HG03520 (cell line): ENCODE measurements at regions not wholly inside any gene's neighbourhood (a gene's known extent, or its start where the extent isn't known, plus 50 kb on each side); places are given as distances from the start of the nearest gene placed in this dataset.

Experiments used
- ATAC-seq: cut with Tn5 transposase; IDR thresholded peaks from one replicate; pipeline ENCODE4 v1.9.1; 2021; ENCODE audit warnings: mild to moderate bottlenecking, moderate library complexity; ENCODE audit not compliant: unreplicated experiment

- ATAC-seq = no peak
Measured at GRCh38 chr5:3734632-3735031, 139.0 kb downstream of the IRX1 start.

GRCh38 chr5:3736466-3736865 lies 140.8 kb downstream of the IRX1 start:
- ATAC-seq = no peak

GRCh38 chr5:3736926-3737325 lies 141.3 kb downstream of the IRX1 start:
- ATAC-seq = no peak

DNA sequence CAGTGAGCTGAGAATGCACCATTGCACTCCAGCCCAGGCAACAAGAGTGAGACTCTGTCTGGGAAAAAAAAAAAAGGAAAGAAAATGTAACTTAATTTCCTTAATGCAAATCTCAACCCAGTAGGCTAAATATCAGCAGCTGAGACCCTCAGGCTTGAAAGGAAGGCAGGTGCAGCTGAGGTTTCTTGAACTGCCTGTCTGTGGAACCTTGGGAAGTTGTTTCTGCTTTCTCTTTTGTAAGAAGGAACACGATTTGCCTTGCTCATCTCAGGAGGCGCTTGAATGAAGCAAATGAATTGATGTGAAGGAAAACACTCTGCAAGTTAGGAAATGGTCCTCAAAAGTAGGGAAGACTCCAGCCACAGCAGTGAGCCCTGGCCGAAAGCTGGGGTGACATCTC lies 143.3 kb downstream of the IRX1 start:
- ATAC-seq = no peak

GRCh38 chr5:3740546-3741373 lies 145.1 kb downstream of the IRX1 start:
- no peak for ATAC-seq

GRCh38 chr5:3741374-3741770 lies 145.7 kb downstream of the IRX1 start:
- no peak for ATAC-seq

DNA sequence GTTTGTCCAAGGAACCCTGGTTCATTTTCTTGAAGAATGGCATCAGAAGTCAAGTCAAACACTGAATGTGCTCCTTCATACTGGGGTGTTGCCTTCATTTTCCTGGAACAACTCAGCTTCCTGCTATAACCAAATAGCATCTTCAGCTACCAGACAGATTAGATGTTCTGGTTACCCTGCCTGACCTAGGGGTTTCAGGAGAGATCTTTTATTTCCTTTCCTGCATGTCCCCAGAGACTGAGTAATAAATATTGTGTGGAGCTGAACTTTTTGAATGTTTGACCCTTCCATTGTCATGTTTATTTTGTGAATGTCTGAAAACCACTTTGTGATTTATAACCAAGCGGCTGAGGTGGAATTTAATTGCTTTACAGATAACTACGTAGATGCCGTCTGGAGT lies 147.1 kb downstream of the IRX1 start:
- ATAC-seq = no peak

GRCh38 chr5:3751846-3752245 lies 156.2 kb downstream of the IRX1 start:
- ATAC-seq = no peak

- ATAC-seq = no peak
Measured at GRCh38 chr5:3778000-3778550, 182.4 kb downstream of the IRX1 start.

- no peak for ATAC-seq
Measured at GRCh38 chr5:3778945-3779344, 183.3 kb downstream of the IRX1 start.

DNA sequence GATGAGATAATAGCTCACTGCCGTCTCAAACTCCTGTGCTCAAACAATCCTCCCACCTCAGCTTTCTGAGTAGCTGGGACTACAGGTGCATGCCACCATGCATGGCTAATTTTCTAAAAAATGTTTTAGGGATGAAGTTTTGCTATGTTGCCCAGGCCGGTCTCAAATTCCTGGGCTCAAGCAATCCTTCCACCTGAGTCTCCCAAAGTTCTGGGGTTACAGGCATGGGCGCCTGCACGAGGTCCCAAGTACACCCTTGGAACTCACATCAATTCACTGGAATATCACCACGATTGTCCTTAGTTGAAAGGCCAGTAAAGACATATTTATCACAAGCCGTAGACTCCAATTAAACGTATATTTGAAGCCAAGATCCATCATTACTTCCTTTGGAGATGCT lies 184.6 kb downstream of the IRX1 start:
- no peak for ATAC-seq

DNA sequence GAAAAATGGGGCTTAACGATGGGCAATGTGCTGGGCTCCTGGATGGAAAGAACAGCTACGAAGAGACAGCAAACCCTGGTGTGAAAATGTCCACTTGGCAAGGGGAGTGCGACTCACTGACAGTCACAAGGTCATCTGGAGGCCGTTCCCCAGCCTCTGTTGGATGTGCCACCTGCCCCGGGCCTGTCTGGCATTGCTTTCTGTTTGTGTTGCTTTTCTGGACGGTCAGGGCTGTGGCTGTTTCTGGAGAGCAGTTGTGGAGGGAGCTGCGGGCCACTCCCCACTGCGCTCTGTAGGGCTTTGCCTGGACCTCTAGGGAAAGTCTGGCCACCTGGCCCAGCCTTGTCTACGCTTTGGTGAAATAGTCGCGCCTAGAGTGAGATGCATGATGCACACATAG lies 185.3 kb downstream of the IRX1 start:
- no peak for ATAC-seq

DNA sequence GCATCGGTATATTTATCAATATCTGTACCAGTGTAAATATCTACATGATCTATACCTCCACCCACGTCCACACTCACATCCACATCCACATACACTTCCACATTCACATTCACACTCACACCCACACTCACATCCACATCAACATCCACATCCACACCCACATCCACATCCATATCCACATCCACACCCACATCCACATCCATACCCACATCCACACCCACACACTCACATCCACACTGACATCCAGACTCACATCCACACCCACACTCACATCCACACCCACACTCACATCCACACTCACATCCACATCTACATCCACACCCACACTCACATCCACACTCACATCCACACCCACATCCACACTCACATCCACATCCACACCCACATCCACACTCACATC lies 189.2 kb downstream of the IRX1 start:
- no peak for ATAC-seq

DNA sequence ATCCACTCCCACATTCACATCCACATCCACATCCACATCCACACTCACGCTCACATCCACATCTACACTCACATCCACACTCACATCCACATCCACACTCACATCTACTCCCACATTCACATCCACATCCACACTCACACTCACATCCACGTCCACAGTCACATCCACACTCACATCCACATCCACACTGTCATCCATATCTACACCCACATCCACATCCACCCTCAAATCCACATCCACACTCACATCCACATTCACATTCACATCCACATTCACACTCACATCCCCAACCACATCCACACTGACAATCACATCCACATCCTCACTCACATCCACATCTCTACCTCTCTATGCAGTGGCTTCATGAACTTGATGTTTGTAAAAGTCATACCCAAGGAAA lies 190.5 kb downstream of the IRX1 start:
- ATAC-seq = no peak

GRCh38 chr5:3786891-3787430 lies 191.3 kb downstream of the IRX1 start:
- no peak for ATAC-seq

- ATAC-seq = no peak
Measured at GRCh38 chr5:3787604-3788003, 192.0 kb downstream of the IRX1 start.

DNA sequence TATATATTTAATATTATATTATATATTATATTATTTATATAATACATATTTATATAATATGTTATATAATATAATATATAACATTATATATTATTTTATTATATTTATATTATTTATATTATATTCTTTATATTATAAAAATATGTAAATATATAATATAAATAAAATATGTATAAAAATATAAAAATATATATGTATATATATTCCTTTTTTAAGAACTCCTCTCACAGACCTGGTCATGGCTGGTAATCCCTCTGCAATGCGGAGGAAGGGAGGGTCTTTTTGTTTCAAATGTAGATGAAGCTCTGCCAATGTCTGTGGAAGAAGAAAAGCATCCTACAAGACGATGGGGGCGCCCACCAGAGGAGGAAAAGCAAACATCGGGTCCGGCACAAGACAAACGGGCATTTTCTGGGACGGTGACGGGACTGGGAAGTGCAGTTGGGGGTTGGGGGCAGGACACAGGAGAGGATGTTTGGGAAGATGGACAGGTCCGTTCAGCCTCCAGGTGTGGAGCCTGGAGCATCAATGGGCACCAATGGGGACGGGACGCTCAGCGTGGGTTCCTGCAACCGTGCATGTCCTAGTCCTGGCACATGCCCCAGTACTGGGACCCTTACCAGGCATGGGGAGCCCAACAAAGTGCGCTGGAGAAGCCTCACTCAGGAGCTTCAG lies 194.0 kb downstream of the IRX1 start:
- ATAC-seq = no peak

- no peak for ATAC-seq
Measured at GRCh38 chr5:3793162-3793561, 197.5 kb downstream of the IRX1 start.

DNA sequence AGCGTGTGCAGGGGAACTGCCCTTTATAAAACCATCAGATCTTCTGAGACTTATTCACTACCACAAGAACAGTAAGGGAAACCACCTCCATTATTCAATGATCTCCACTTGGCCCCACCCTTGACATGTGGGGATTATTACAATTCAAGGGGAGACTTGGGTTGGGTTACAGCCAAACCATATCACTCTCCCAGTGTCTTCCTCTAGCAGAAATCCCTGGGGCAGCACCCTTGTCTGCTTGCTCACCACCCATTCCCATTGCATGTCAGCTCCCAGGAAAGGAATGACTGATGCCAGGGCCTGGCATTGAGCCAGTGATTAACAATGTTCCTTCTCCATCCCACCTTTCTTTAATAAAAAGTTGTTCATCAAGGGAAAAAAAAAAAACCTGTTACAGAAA lies 199.0 kb downstream of the IRX1 start:
- ATAC-seq = no peak

- ATAC-seq = no peak
Measured at GRCh38 chr5:3796736-3797135, 201.1 kb downstream of the IRX1 start.

DNA sequence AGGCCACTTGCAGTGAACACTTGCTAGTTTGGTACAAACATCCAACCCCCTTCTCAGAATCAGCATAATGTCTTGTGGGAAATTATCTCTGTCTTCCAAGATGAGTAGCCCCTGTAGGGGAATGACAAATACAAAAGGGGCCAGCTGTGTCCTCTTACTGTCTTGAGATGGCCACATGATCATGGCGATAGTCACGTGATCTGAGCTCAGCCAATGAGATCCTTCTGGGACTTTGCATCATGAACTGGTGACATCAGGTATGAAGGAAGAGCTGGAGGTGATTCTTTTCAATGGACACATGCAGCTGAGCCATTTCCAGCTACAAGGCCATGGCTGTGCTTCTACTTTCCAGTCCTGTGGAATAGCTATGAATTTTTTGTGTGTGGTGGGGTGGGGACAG lies 206.3 kb downstream of the IRX1 start:
- no peak for ATAC-seq

GRCh38 chr5:3809455-3809854 lies 213.8 kb downstream of the IRX1 start:
- ATAC-seq = no peak
